GM21526 (cell line): ENCODE measurements at regions not wholly inside any gene's neighbourhood (a gene's known extent, or its start where the extent isn't known, plus 50 kb on each side); places are given as distances from the start of the nearest gene placed in this dataset.

Experiments
- ATAC-seq: cut with Tn5 transposase; IDR thresholded peaks from one replicate; pipeline ENCODE4 v1.9.1; 2021; ENCODE audit warnings: moderate library complexity; ENCODE audit not compliant: unreplicated experiment, low FRiP score

DNA sequence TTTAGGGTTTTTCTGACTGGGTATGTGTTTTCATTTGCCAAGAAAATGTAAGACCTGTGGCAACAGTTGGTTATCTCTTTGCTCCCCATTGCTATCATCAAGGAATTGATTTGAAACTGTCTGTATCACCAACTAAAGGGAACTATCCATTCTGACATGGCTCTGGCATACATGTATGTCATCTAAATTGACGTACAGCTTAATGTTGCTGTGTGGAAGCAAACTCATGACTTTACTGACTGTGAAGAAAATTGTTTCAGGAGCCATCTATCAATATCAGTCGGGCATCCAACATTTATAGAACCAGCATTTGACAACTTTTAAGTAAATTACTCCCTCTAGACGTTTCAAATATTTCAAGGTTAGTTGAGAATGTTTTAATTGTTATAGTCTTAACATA, 555.8 kb upstream of the EPHA7 start:
- no peak for ATAC-seq

- no peak for ATAC-seq
Measured at GRCh38 chr6:93974332-93974731, 555.0 kb upstream of the EPHA7 start.

GRCh38 chr6:93972791-93973190, 553.4 kb upstream of the EPHA7 start:
- no peak for ATAC-seq

GRCh38 chr6:93970684-93971083, 551.3 kb upstream of the EPHA7 start:
- no peak for ATAC-seq

GRCh38 chr6:93968126-93968525, 548.8 kb upstream of the EPHA7 start:
- no peak for ATAC-seq

GRCh38 chr6:93964926-93965325, 545.6 kb upstream of the EPHA7 start:
- no peak for ATAC-seq

DNA sequence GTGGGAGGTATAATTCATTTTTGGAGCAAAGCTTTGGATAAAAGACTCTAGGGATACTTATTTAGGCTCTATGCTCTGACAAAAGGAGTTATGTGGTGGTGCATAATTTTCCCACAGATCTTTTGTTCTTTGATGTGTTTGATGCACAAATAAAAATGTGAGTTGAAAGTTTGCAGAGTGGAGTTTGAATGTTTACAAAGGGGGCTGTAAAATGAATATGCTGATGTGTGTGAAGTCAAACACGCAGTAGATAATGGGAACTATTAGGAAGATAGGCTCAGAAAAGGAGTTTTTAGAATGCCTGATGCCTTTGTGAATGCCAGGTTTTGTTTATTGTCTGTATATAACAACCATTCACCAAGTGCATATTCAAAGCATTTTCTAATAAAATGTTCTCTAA, 545.0 kb upstream of the EPHA7 start:
- no peak for ATAC-seq

DNA sequence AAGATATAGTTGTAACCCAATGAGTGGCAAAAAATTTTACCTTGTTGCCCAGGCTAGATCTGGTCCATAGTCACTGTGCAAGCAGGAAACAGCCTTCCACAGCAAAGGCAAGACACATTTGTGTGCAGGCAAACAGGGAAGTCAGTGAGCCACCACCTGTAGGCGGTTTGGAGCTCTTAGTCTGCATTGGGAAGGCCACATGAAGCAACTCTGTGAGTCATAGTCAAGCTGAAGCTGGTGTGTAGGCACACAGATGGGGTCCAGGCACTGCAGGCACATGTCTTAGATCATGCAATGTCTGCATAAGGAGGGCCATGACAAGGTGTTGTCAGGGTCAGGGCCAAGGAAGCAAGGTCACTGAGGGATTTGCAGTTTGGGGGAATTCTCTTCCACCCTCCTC, 543.2 kb upstream of the EPHA7 start:
- no peak for ATAC-seq

DNA sequence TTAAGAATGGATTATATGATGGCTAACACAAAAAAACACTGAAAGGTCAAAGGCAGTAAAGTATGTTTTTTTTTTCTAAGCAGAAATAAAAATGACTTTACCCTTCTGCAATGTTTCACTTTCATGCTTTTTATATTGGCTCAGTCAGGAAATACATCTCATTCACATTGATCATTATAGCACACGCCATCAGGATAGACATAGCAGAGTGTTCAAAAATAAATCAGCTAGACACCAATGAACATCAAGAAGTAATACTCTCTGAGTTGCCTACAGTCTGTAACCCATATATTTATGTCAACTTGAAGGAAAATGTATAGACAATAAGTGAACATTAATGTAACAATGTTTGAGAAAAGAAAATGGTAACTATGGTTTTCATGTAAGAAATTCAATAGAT, 535.2 kb upstream of the EPHA7 start:
- ATAC-seq, result no peak

- ATAC-seq, result no peak
Measured at GRCh38 chr6:93943661-93944060, 524.3 kb upstream of the EPHA7 start.

- ATAC-seq, result no peak
Measured at GRCh38 chr6:93940381-93940780, 521.0 kb upstream of the EPHA7 start.

DNA sequence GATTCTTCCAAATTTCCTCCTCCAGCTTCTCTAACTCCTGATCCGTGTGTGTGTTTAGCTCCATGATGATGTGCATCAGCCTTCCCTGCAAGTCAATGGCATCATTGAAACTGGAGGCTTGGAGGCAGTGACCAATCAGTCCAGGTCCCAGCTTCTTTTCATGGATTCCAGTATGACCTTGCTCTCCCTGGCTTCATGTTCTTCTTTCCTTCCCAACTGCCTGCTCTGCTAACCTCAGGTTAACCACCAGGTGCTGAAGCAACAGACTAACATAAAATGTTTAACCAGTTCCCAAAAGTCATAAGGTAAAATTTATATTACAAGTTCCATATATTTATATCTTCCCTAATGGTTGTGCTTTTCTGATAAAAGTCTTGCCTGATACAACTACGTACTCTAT, 512.8 kb upstream of the EPHA7 start:
- ATAC-seq, result no peak

DNA sequence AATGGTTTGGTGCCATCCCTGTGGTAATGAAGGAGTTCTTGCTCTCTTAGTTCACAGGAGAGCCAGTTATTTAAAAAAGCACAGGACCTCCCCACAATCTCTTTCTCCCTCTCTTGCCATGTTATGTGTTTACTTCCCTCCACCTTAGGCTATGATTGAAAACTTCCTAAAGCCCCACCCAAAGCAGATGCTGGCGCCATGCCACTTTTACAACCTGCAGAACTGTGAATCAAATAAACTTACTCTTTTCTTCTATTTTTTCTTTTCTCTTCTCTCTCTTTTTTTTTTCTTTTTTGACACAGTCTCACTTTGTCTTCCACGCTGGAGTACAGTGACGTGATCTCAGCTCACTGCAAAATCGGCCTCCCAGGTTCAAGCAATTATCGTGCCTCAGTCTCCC, 508.4 kb upstream of the EPHA7 start:
- ATAC-seq, result no peak

DNA sequence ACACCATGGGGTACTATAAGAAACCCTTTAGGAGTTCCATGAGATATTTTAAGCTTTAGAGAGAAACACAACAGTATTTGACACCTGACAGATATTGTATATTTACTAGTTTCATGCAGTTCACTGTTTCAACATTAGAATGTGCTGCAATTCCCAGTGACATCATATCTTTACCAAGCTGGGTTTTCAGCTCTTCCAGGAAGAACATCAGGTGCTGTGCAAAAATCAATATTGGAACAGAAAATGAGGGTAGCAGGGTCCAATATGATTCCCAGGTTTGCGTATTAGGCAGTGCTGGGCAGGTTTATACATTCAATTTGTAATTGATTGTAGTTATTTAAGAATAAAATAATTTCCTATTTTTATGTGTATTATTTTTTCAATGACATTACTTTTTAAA, 500.0 kb upstream of the EPHA7 start:
- no peak for ATAC-seq

DNA sequence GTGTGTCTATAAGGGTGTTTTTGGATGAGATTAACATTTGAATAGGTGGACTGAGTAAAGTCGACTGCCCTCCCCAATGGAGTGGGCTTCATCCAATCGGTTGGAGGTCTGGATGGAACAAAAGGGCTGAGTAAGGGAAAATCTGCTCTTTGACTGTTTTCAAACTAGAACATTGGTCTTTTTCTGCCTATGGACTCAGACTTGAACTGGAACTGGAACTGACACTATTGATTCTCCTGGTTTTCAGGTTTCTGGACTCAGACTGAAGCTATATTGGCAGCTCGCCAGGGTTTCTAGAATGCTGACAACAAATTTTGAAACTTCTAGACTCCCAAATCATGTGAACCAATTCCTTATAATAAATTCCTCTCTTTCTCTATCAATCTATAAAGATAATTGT, 498.9 kb upstream of the EPHA7 start:
- ATAC-seq, result no peak

DNA sequence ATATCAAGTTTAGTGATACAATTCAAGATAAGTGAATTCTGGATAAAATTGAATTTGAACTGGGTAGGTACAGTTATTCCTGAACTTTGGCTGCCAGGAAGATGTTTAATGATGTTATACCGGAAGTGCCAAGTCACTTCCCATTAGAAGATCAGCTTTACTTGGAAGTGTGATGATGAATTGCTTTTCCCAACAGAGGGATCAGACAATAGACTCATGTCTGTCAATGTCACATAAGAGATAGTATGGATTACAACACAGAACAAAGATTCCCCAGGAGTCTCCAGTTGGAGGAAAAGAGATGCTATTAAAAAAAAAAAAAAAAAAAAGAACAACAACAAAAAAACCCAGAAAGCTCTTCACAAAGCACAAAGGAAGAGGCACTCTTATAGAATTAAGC, 497.9 kb upstream of the EPHA7 start:
- no peak for ATAC-seq

DNA sequence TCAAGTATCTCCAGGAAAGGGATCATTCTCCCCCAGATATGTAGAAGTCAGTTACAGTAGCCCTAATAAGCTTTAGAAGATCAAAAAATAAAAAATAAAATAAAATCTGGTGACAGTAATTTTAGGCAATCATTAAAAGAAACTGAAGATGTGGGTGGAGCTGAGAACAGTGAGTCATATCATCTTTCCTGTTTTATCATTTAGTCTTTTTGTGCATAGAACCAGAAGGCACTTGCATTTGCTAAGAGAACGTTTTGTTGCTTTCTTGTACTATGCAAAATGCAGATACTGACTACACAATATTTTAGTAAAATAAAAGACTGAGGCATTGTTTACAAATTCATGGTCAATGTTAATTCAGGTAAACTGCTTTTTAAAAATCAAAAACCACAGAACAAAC, 497.4 kb upstream of the EPHA7 start:
- ATAC-seq, result no peak

- no peak for ATAC-seq
Measured at GRCh38 chr6:93915961-93916360, 496.6 kb upstream of the EPHA7 start.

DNA sequence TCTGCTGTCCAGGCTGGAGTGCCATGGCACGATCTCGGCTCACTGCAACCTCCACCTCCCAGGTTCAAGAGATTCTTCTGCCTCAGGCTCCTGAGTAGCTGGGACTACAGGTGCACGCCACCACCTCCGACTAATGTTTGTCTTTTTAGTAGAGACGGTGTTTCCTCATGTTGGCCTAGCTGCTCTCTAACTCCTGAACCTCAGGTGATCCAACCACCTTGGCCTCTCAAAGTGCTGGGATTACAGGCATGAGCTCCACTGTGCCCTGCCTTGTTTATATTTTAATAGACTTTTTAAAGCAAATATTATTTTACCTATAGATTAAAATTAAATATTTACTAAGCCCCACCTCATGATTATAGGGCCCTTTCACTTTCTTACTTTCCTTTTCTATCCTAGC, 483.2 kb upstream of the EPHA7 start:
- no peak for ATAC-seq

DNA sequence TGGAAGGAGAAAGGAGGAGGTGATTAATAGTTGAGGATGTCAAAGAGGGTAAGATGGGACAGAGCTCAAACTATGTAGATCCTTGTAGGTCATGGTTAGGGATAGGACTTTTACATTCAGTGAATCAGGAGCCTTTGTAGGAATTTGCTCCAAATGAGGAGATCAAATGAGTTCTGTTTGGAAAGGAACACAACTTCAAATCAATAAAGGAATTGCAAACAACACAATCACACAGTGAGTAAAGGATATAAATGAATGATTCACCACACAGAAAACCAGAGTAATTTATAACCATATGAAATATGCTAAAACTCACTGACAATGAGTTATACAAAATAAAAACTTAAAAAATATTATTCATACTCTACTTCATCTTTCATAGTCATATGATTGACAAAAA, 480.8 kb upstream of the EPHA7 start:
- ATAC-seq, result no peak

GRCh38 chr6:93896081-93896480, 476.7 kb upstream of the EPHA7 start:
- no peak for ATAC-seq

- ATAC-seq, result no peak
Measured at GRCh38 chr6:93894521-93894920, 475.2 kb upstream of the EPHA7 start.

- no peak for ATAC-seq
Measured at GRCh38 chr6:93889713-93890112, 470.4 kb upstream of the EPHA7 start.

- ATAC-seq, result no peak
Measured at GRCh38 chr6:93886416-93886815, 467.1 kb upstream of the EPHA7 start.
